ENCODE measurements at regions not wholly inside any gene's neighbourhood (a gene's known extent, or its start where the extent isn't known, plus 50 kb on each side); places are given as distances from the start of the nearest gene placed in this dataset.

DNA sequence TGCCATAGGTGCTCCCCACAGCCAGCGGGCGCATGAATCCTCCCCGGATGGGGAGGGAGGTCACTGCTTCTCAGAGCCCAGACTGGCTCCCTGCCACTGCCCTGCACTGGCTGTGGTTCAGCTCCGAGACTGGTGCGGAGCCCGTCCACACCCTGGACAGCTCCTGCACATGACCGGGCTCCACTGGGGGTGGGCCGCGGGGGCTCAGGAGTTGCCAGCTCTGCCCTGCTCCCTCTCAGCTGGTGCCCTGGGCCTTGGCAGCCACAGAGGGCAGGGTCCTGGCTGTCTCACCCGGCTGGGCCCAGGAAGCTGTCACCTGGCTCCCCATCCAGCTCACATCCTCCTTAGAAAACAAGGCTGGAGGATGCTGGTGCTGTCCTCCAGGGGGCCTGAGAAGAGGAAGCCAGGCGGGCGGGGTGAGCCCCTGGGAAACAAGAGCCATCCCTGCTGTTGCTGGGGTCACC is 64.9 kb upstream of the ADRA2C start (continued):
- TF ChIP-seq, protein P1, sequence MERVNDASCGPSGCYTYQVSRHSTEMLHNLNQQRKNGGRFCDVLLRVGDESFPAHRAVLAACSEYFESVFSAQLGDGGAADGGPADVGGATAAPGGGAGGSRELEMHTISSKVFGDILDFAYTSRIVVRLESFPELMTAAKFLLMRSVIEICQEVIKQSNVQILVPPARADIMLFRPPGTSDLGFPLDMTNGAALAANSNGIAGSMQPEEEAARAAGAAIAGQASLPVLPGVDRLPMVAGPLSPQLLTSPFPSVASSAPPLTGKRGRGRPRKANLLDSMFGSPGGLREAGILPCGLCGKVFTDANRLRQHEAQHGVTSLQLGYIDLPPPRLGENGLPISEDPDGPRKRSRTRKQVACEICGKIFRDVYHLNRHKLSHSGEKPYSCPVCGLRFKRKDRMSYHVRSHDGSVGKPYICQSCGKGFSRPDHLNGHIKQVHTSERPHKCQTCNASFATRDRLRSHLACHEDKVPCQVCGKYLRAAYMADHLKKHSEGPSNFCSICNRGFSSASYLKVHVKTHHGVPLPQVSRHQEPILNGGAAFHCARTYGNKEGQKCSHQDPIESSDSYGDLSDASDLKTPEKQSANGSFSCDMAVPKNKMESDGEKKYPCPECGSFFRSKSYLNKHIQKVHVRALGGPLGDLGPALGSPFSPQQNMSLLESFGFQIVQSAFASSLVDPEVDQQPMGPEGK (CRISPR knock-in tag; IDR thresholded peaks at IDR 0.05; ENCODE audit: borderline replicate concordance): no peak

DNA sequence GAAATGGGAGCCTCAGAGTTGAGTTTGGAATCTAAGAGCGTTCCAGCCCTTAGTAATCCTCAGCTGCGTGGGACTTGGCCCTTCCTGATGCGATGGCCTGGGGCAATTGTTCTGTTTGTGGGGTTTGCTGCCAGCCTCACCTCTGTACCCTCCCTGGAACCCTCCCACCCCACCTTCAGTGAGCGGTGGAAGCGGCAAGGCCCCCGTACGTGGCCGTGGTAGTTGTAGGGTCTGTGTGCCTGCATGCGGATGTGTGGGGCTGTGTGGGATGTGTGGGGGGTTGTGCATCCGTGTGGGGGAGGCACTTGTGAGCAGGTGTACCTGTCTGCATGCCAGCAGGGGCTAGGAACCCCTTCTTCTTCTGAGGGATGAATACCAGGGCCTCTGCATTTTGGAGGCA is 65.4 kb upstream of the ADRA2C start:
- no peak for ATAC-seq
- TF ChIP-seq TOX (CRISPR knock-in tag; IDR thresholded peaks at IDR 0.05; ENCODE audit: borderline replicate concordance) (no peak), ZNF565 (CRISPR knock-in tag; conservative IDR thresholded peaks at IDR 0.05; ENCODE audit: low read depth) (no peak), SNAI2 (CRISPR knock-in tag; IDR thresholded peaks at IDR 0.05) (no peak), OSR1 (CRISPR knock-in tag; IDR thresholded peaks at IDR 0.05) (no peak), TCF4 (CRISPR knock-in tag; IDR thresholded peaks at IDR 0.05; ENCODE audit: borderline replicate concordance) (no peak), RARB (CRISPR knock-in tag; IDR thresholded peaks at IDR 0.05) (no peak), ISL1 (CRISPR knock-in tag; IDR thresholded peaks at IDR 0.05) (no peak), ZFP30 (CRISPR knock-in tag; IDR thresholded peaks at IDR 0.05) (no peak), ZNF8 (CRISPR knock-in tag; IDR thresholded peaks at IDR 0.05) (no peak), BACH2 (CRISPR knock-in tag; IDR thresholded peaks at IDR 0.05; ENCODE audit: borderline replicate concordance) (no peak), ESRRG (CRISPR knock-in tag; IDR thresholded peaks at IDR 0.05) (no peak), GLIS3 (CRISPR knock-in tag; IDR thresholded peaks at IDR 0.05) (no peak)
- TF ChIP-seq, protein P2, sequence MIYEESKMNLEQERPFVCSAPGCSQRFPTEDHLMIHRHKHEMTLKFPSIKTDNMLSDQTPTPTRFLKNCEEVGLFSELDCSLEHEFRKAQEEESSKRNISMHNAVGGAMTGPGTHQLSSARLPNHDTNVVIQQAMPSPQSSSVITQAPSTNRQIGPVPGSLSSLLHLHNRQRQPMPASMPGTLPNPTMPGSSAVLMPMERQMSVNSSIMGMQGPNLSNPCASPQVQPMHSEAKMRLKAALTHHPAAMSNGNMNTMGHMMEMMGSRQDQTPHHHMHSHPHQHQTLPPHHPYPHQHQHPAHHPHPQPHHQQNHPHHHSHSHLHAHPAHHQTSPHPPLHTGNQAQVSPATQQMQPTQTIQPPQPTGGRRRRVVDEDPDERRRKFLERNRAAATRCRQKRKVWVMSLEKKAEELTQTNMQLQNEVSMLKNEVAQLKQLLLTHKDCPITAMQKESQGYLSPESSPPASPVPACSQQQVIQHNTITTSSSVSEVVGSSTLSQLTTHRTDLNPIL (CRISPR knock-in tag; IDR thresholded peaks at IDR 0.05; ENCODE audit: low read depth): no peak
- TF ChIP-seq, protein P3, sequence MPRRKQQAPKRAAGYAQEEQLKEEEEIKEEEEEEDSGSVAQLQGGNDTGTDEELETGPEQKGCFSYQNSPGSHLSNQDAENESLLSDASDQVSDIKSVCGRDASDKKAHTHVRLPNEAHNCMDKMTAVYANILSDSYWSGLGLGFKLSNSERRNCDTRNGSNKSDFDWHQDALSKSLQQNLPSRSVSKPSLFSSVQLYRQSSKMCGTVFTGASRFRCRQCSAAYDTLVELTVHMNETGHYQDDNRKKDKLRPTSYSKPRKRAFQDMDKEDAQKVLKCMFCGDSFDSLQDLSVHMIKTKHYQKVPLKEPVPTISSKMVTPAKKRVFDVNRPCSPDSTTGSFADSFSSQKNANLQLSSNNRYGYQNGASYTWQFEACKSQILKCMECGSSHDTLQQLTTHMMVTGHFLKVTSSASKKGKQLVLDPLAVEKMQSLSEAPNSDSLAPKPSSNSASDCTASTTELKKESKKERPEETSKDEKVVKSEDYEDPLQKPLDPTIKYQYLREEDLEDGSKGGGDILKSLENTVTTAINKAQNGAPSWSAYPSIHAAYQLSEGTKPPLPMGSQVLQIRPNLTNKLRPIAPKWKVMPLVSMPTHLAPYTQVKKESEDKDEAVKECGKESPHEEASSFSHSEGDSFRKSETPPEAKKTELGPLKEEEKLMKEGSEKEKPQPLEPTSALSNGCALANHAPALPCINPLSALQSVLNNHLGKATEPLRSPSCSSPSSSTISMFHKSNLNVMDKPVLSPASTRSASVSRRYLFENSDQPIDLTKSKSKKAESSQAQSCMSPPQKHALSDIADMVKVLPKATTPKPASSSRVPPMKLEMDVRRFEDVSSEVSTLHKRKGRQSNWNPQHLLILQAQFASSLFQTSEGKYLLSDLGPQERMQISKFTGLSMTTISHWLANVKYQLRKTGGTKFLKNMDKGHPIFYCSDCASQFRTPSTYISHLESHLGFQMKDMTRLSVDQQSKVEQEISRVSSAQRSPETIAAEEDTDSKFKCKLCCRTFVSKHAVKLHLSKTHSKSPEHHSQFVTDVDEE (CRISPR knock-in tag; IDR thresholded peaks at IDR 0.05): no peak
- TF ChIP-seq, protein P1 (CRISPR knock-in tag; IDR thresholded peaks at IDR 0.05; ENCODE audit: borderline replicate concordance): no peak

DNA sequence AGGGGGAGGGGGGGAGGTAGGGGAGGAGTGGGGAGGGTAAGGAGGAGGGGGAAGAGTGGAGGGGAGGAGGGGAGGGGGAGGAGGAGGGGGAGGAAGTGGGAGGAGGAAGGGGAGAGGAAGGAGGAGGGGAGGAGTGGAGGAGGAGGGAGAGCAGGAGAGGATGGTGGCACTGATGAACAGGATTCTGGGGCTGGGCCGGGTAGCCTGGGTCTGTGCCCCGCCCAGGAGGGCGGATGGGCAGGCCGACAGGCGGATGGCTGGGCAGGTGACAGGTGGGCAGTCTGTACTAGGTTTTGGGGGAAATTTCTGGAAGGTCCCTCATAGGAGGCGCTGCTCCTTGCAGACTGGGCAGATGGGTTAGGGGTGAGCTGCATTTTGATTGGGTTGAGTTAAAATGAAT is 66.0 kb upstream of the ADRA2C start:
- no peak for ATAC-seq
- TF ChIP-seq BACH2 (CRISPR knock-in tag; IDR thresholded peaks at IDR 0.05; ENCODE audit: borderline replicate concordance) (no peak), RARB (CRISPR knock-in tag; IDR thresholded peaks at IDR 0.05) (no peak), ZNF70 (CRISPR knock-in tag; IDR thresholded peaks at IDR 0.05) (no peak), TCF4 (CRISPR knock-in tag; IDR thresholded peaks at IDR 0.05; ENCODE audit: borderline replicate concordance) (no peak), ZFP3 (CRISPR knock-in tag; IDR thresholded peaks at IDR 0.05) (no peak), PPARA (CRISPR knock-in tag; IDR thresholded peaks at IDR 0.05; ENCODE audit: borderline replicate concordance) (no peak), ISL1 (CRISPR knock-in tag; IDR thresholded peaks at IDR 0.05) (no peak), ARNTL (CRISPR knock-in tag; IDR thresholded peaks at IDR 0.05; ENCODE audit: borderline replicate concordance, low read depth) (no peak), CSDC2 (CRISPR knock-in tag; IDR thresholded peaks at IDR 0.05) (no peak), ZC3H10 (CRISPR knock-in tag; IDR thresholded peaks at IDR 0.05) (no peak)
- TF ChIP-seq, protein P2 (CRISPR knock-in tag; IDR thresholded peaks at IDR 0.05; ENCODE audit: low read depth): no peak
